Osteoblast (primary cell): ENCODE measurements at regions not wholly inside any gene's neighbourhood (a gene's known extent, or its start where the extent isn't known, plus 50 kb on each side); places are given as distances from the start of the nearest gene placed in this dataset.

Experiments
- DNase-seq: peaks from one replicate; pipeline ENCODE4 v3.0.0; 2011; ENCODE audit warnings: low spot score, mixed read lengths; ENCODE audit not compliant: insufficient read length; ENCODE audit errors: missing footprints
- H2AFZ ChIP-seq: 2 replicates; pipeline ENCODE4 v1.6.0; 2011; ENCODE audit warnings: mild to moderate bottlenecking, low read length
- H3K27ac ChIP-seq: 2 replicates; pipeline ENCODE4 v1.5.1; 2011; ENCODE audit warnings: mild to moderate bottlenecking, low read depth, low read length, moderate library complexity
- H3K27me3 ChIP-seq: 2 replicates; pipeline ENCODE4 v1.6.0; 2012; ENCODE audit warnings: mild to moderate bottlenecking, control low read depth, inconsistent platforms, low read length, moderate library complexity; ENCODE audit not compliant: insufficient read depth
- H3K36me3 ChIP-seq: 2 replicates; pipeline ENCODE4 v1.5.1; 2011; ENCODE audit warnings: mild to moderate bottlenecking, low read length, control low read depth, moderate library complexity; ENCODE audit not compliant: insufficient read depth
- H3K4me1 ChIP-seq: 2 replicates; pipeline ENCODE4 v1.5.1; 2011; ENCODE audit warnings: mild to moderate bottlenecking, low read length, control low read depth, moderate library complexity; ENCODE audit not compliant: insufficient read depth
- H3K4me2 ChIP-seq: 2 replicates; pipeline ENCODE4 v1.6.0; 2011; ENCODE audit warnings: mild to moderate bottlenecking, low read length; ENCODE audit not compliant: insufficient read depth
- H3K4me3 ChIP-seq: fragments of 200-600 bp; sonication (generic); 3 replicates; pipeline ENCODE4 v1.5.1; 2012; ENCODE audit warnings: mild to moderate bottlenecking, low read length, inconsistent platforms; ENCODE audit not compliant: insufficient read depth
- H3K79me2 ChIP-seq: 2 replicates; pipeline ENCODE4 v1.6.0; 2012; ENCODE audit warnings: mild to moderate bottlenecking, low read length, control low read depth, inconsistent platforms; ENCODE audit not compliant: insufficient read depth
- H3K9me3 ChIP-seq: 2 replicates; pipeline ENCODE4 v1.5.1; 2011; ENCODE audit warnings: low read depth, low read length, control low read depth
- H4K20me1 ChIP-seq: 2 replicates; pipeline ENCODE4 v1.6.0; 2012; ENCODE audit warnings: mild to moderate bottlenecking, low read length, control low read depth; ENCODE audit not compliant: insufficient read depth
- CTCF ChIP-seq: IDR thresholded peaks from 2 replicates; pipeline ENCODE4 v1.5.1; 2011; ENCODE audit warnings: mild to moderate bottlenecking, low read depth, low read length, moderate library complexity; ENCODE audit errors: extremely low read depth

GRCh38 chr5:173441053-173441628, 112.9 kb upstream of the STC2 start:
- Histone ChIP-seq H3K27me3 (no peaks in the 10 kb centered on the region), H3K9me3 (no peaks in the 10 kb centered on the region), H3K4me3 (no peak overlapping the region), H3K4me1 (peaks cover 10% of the 10 kb centered on the region), H4K20me1 (no peaks in the 10 kb centered on the region), H3K36me3 (no peaks in the 10 kb centered on the region), H3K4me2 (peak overlapping the region; percentile 10), H3K27ac (peak overlapping the region; percentile 16), H2AFZ (peak overlapping the region; percentile 75), H3K79me2 (no peaks in the 10 kb centered on the region)
- no peak for TF ChIP-seq CTCF
- DNase-seq, result peak; percentile 84

GRCh38 chr5:173438951-173439350, 110.7 kb upstream of the STC2 start:
- no peak overlapping the region for H3K4me2 ChIP-seq
- no peaks in the 10 kb centered on the region for H3K36me3 ChIP-seq
- no peak overlapping the region for H3K27ac ChIP-seq
- no peak overlapping the region for H2AFZ ChIP-seq
- H3K9me3 ChIP-seq, result no peaks in the 10 kb centered on the region
- H3K27me3 ChIP-seq, result no peaks in the 10 kb centered on the region
- TF ChIP-seq CTCF, result no peak
- no peak for DNase-seq
- no peaks in the 10 kb centered on the region for H4K20me1 ChIP-seq
- no peaks in the 10 kb centered on the region for H3K79me2 ChIP-seq
- no peak overlapping the region for H3K4me3 ChIP-seq
- peaks cover 10% of the 10 kb centered on the region for H3K4me1 ChIP-seq

- no peak overlapping the region for H3K27ac ChIP-seq
- H3K4me1 ChIP-seq, result no peaks in the 10 kb centered on the region
- H3K79me2 ChIP-seq, result no peaks in the 10 kb centered on the region
- no peaks in the 10 kb centered on the region for H4K20me1 ChIP-seq
- no peak for TF ChIP-seq CTCF
- peak overlapping the region; percentile 23 for H2AFZ ChIP-seq
- no peak overlapping the region for H3K4me2 ChIP-seq
- H3K4me3 ChIP-seq, result no peak overlapping the region
- H3K9me3 ChIP-seq, result no peaks in the 10 kb centered on the region
- no peaks in the 10 kb centered on the region for H3K36me3 ChIP-seq
- no peaks in the 10 kb centered on the region for H3K27me3 ChIP-seq
- no peak for DNase-seq
Observed at GRCh38 chr5:173435447-173435846, 107.2 kb upstream of the STC2 start.

- Histone ChIP-seq H2AFZ (no peak overlapping the region), H3K4me2 (no peak overlapping the region), H3K4me3 (no peak overlapping the region), H3K9me3 (no peaks in the 10 kb centered on the region), H3K36me3 (no peaks in the 10 kb centered on the region), H4K20me1 (no peaks in the 10 kb centered on the region), H3K79me2 (no peaks in the 10 kb centered on the region), H3K27ac (no peak overlapping the region), H3K27me3 (no peaks in the 10 kb centered on the region), H3K4me1 (peaks cover 11% of the 10 kb centered on the region)
- no peak for TF ChIP-seq CTCF
- DNase-seq, result no peak
Observed at GRCh38 chr5:173434270-173434669, 106.1 kb upstream of the STC2 start.
